Epithelial cell of proximal tubule (primary cell): ENCODE measurements at regions not wholly inside any gene's neighbourhood (a gene's known extent, or its start where the extent isn't known, plus 50 kb on each side); places are given as distances from the start of the nearest gene placed in this dataset.

Experiments
- DNase-seq: peaks from one replicate; pipeline ENCODE4 v3.0.0-alpha.2; 2011; ENCODE audit warnings: low read depth
- H3K4me3 ChIP-seq: 2 replicates; pipeline ENCODE4 v1.5.1; 2011; ENCODE audit warnings: low read depth, mild to moderate bottlenecking, low read length
- TF ChIP-seq, protein P1 (sequence below): conservative IDR thresholded peaks from 2 replicates; pipeline ENCODE4 v1.5.1; 2012; ENCODE audit warnings: low read depth, mild to moderate bottlenecking, low read length

DNA sequence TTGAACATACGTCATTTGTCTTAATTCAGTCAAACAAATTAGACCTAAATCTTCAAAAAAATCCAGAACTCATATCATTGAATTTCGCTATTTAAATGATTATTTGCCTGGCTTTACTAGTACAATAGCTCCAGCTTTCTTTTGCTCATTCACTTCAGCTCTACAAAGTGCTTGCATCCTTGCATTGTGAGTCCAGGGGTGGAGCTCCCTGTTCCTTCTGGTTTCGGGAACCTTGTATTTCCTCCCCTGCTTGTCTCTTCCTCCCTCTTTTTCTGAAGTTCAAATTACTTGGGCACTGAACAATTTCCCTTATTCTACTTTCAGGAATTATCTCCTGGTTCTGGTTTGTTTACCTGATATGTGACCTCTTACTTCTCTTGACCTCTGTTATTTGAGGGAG lies 58.1 kb upstream of the KITLG start:
- DNase-seq, result no peak
- TF ChIP-seq, protein P1, sequence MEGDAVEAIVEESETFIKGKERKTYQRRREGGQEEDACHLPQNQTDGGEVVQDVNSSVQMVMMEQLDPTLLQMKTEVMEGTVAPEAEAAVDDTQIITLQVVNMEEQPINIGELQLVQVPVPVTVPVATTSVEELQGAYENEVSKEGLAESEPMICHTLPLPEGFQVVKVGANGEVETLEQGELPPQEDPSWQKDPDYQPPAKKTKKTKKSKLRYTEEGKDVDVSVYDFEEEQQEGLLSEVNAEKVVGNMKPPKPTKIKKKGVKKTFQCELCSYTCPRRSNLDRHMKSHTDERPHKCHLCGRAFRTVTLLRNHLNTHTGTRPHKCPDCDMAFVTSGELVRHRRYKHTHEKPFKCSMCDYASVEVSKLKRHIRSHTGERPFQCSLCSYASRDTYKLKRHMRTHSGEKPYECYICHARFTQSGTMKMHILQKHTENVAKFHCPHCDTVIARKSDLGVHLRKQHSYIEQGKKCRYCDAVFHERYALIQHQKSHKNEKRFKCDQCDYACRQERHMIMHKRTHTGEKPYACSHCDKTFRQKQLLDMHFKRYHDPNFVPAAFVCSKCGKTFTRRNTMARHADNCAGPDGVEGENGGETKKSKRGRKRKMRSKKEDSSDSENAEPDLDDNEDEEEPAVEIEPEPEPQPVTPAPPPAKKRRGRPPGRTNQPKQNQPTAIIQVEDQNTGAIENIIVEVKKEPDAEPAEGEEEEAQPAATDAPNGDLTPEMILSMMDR, result no peak
- no peak overlapping the region for H3K4me3 ChIP-seq

DNA sequence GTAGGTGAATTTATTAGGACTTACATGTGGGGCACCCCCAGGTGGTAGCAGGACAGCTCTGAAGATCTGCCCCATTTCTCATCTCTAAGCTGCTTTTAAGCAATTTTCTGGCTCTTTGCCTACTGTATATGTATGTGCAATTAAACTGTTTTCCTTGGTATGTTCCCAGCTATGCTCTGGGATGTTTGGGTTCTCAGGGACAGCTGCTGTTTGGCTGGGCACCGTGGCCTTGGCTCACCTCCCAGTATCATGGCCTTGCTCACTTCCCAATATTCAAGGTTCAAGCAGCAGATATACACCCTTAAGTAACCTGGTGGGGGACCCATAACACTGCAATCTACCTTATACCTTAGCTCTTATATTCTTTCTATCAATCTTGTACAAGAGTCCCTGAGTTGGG lies 53.7 kb upstream of the KITLG start:
- DNase-seq, result no peak
- TF ChIP-seq, protein P1, result no peak
- H3K4me3 ChIP-seq, result no peak overlapping the region

DNA sequence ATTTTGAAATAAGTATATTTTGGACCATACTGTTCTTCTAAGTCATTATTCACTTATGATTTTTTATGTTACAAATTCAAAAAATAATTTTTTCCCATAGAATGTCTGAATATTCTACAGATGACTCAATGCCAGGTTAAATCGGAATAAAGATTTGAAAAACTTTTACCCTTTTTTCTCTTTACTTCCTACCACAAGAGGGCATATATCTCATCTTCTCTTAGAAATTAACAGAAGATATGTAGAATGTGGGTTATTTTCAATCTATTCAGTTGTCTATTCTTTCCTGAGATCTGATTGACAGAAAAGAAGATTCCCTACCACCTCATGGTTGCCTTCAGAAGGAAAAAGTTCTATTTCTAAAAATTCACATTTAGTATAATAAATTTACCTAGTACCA lies 53.0 kb upstream of the KITLG start:
- TF ChIP-seq, protein P1, result peak; percentile 40
- H3K4me3 ChIP-seq, result no peak overlapping the region
- no peak for DNase-seq

DNA sequence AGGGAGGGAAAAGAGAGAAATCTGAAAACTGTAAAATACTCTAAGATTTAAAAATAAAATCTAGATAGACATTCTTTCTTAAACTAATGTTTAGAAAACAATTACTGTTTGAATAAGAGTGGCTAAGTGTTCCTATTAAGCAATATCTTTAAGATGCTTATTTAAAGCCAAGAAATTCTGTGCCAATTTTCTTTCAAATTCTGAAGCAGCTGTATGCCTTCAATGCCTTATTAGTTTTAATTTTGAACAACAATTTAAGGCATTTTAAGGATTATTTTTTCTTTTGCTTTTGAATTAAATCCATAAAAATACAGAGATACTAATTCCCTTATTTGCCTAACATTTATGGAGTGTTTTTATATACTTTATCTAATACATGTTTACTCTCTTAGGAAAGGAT lies 50.3 kb upstream of the KITLG start:
- DNase-seq, result no peak
- H3K4me3 ChIP-seq, result no peak overlapping the region
- TF ChIP-seq, protein P1, result no peak
